GM19452 (cell line): ENCODE measurements at regions not wholly inside any gene's neighbourhood (a gene's known extent, or its start where the extent isn't known, plus 50 kb on each side); places are given as distances from the start of the nearest gene placed in this dataset.
"Not testable (repeated sequence)": the region's sequence is repeated elsewhere in the genome, so short reads cannot be mapped to it uniquely, and the experiment has no call there.

Experiments
- ATAC-seq: cut with Tn5 transposase; IDR thresholded peaks from one replicate; pipeline ENCODE4 v1.9.1; 2021; ENCODE audit not compliant: unreplicated experiment

- ATAC-seq, result no peak
These were observed 51.3 kb upstream of the MOCS2 start for GRCh38 chr5:53160895-53161294.

- no peak for ATAC-seq
These were observed 52.3 kb upstream of the MOCS2 start for GRCh38 chr5:53161876-53162275.

DNA sequence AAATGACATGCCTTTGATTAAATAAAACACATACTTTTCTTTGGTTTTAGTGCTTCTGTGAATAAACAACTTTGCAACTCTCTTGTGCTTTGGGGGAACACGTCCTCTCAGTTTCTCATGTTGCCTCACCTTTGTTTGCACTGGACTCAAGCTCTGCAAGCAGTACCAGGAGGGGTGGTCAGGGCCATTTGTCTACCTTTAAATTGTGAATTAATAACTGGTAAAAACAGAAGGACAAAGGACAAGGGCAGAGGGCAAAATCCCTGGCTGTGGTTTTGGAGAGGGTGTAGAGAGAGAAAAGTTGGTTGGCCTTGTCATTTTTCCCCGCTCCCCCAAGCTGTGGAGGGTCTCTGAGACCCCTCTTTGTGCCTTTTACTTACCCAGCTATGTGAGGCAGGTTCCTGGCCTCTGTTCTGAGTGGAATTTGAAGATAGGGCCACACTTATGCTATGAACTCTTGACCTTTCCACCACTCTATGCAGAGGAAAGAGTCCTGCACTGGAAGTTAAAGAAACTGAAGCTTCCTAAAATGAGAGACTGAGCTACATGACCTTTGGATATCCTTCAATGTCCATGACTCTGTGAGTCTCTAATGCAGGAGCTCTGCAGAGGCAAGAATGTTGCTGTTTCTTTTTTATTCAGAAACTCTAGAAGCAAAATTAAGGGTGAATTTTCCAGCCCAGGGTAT is 55.1 kb upstream of the MOCS2 start:
- no peak for ATAC-seq

DNA sequence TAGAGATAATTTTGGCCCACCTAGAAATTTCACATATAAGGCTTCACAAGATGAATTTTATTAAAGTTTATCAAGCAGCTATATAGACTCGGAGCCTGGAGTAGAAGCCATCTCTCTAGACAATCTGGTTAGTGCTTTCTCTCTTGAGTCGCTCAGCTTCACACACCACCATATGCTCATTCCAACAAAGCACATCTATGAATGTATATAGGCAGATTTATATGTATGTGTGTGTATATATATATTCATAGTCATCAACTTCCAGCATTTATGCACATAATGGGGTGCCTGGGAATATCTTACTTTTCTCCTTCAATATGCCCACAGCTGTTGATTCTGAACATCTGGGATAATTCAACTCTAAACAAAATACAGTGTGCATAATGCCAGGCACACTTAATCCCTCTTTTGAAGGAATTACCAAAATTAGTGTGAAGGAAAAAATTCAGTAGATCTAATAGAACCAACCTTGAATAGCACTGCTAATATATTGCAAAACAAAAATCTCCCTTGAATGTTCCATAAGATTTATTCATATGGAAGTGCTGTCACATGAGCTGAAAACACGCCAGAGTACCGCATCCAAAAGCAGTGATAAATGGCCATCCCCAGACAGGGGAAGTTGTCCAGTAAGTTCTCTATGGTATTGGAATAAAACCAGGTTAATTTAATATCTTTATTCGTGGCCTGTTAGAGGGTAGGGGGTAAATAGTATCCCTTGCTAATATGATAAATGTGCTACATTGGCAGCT is 56.0 kb upstream of the MOCS2 start:
- no peak for ATAC-seq

DNA sequence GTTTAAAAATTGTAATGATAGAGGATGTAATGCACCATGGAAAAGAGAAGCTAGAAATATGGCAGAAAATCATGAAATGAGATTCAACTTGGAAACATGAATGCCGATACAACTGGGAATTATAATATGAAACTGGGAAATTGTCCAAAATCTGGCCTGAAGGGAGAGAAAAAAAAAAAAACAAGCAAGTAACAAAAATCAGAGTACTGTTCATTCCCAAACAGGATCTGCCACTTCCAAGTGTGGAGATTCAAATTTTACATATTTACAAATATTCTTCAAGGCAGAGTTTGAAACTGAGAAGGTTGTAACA is 56.6 kb upstream of the MOCS2 start:
- ATAC-seq, result no peak

- no peak for ATAC-seq
These were observed 58.3 kb upstream of the MOCS2 start for GRCh38 chr5:53167836-53168235.

GRCh38 chr5:53169933-53170332 is 60.4 kb upstream of the MOCS2 start:
- ATAC-seq, result no peak

DNA sequence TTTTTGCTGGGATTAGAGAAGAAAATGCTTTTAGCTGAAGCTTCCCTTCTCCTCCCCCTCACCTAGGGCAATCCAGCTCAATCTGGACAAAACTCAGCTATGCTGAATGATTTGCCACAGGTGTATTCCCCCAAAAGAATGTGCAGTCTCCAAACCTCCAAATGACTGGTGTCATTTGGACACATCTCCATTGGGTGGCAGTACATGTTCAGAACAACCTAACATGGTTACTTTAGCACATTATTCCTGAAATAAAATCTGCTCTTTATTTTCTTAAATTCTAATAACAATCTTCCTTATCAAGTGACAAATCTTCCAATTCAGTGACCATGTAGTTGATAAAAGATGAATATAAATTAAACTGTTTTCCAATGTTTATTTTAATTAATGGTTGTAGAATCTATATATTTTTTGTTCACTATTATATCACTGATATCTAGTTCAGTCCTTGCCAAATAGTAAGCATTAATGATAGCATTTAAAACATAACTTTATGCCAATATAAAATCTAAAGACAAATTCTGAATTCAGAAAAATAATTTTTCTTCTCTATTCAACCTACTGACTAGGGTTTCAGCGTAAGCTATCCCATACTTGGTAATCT is 61.3 kb upstream of the MOCS2 start:
- no peak for ATAC-seq

DNA sequence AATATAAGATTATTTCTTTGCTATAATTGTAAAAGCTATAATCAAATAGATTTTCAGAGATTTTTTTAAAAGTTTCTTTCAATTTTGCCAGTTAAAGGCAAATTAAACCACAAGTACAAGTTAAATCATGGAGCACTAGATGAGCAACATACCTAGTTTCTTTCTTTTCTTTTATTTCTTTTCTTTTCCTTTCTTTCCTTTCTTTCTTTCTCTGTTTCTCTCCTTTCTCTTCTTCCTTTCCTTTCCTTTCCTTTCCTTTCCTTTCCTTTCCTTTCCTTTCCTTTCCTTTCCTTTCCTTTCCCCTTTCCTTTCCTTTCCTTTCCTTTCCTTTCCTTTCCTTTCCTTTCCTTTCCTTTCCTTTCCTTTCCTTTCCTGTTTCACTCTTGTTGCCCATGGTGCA is 62.5 kb upstream of the MOCS2 start:
- ATAC-seq, result not testable (repeated sequence)

- ATAC-seq, result no peak
These were observed 63.1 kb upstream of the MOCS2 start for GRCh38 chr5:53172630-53173029.

- ATAC-seq, result no peak
These were observed 63.5 kb upstream of the MOCS2 start for GRCh38 chr5:53173083-53173482.

GRCh38 chr5:53178830-53179229 is 69.3 kb upstream of the MOCS2 start:
- no peak for ATAC-seq

- ATAC-seq, result no peak
These were observed 70.1 kb upstream of the MOCS2 start for GRCh38 chr5:53179691-53180090.

DNA sequence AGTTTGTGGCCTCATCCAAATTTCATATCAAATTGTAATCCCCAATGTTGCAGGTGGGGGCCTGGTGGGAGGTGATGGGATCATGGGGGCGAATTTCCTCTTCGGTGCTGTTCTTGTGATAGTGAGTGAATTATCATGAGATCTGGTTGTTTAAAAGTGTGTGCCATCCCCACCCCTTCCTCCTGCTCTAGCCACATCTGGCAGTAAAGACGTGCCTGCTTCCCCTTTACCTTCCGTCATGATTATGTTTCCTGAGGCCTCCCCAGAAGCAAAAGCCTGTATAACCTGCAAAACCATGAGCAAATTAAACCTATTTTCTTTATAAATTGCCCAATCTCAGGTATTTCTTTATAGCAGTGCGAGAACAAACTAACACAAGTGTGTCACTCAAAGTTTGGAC is 71.0 kb upstream of the MOCS2 start:
- no peak for ATAC-seq

- ATAC-seq, result no peak
These were observed 71.4 kb upstream of the MOCS2 start for GRCh38 chr5:53180991-53181390.

DNA sequence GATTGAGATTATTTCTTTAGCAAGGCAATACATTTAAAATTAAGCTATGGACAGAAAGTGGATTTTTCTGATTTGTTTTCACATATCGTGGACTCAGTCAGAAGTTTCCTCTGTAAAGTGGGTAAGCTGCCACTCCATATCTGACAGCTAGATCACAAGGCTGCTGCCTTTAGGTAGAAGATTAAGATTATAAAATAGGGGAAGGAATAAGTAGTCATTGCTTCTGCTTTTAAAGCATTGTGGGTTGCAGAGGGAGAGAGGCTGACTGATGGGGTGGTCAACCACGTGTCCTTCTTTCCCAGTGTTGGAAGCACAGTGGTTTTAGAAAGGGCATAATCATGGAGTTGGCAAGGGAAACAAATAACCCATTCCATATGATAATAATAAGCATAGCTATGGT is 74.3 kb upstream of the MOCS2 start:
- ATAC-seq, result no peak

DNA sequence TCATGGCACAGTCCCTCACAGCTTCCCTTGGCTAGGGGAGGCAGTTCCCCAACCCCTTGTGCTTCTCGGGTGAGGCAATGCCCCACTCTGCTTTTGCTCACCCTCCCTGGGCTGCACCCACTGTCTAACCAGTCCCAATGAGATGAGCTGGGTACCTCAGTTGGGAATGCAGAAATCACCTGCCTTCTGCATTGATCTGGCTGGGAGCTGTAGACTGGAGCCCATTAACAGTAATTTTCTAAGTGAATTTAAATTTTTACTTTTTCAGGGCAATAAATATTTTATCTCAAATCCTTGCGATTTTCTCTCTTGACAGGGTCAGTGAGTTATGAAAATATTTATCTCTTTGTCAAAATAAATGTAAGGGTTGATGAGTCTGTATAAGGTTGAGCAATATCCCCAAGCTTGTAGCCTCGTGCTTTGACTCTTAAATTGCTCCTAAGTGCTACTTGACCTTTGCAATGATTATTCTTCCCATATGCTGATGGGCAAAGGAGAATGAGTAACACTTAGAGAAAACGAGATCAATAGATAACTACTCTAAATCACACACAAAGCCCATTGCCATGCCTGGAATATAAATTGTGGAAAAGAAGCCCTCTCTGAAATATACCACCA is 82.1 kb upstream of the MOCS2 start:
- ATAC-seq, result no peak

DNA sequence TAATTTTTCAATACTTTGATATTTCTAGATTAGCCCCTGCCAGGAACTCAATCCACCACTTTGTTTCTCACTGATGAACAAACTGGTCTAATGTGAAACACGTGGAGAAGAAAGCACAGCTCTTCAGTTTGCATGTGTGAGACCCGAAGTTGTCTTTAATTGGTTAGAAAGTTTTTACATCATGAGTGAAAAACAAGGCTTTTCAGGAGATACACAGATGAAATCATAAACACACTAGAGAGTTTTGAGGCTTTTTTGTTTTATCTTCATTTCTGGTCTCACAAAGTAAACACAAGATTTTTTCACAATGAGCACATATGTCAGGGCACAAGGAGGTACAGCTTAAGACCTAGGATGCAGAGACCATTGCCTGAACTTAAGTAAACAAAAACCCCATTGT is 84.5 kb upstream of the MOCS2 start:
- no peak for ATAC-seq

- ATAC-seq, result no peak
These were observed 90.3 kb upstream of the MOCS2 start for GRCh38 chr5:53199882-53200281.

- no peak for ATAC-seq
These were observed 90.7 kb upstream of the MOCS2 start for GRCh38 chr5:53200306-53200705.

- ATAC-seq, result no peak
These were observed 92.2 kb upstream of the MOCS2 start for GRCh38 chr5:53201746-53202145.

DNA sequence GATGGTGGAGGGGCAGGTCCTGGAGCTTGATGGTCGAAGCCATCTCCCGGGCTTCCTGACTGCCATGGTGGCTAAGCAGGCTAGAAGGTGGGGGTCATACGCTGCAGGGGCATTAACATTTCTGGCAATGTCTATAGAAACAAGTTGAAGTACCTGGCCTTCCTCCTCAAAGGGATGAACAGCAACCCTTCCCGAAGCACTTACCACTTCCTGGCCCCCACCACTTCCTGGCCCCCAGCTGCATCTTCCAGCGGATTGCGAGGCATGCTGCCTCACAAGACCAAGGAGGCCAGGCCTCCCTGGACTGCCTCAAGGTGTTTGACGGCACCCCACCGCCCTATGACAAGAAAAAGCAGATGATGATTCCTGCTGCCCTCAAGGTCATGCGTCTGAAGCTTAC is 97.0 kb upstream of the MOCS2 start:
- ATAC-seq, result no peak
